Upper lobe of left lung (tissue), 6 donors: ENCODE measurements at regions not wholly inside any gene's neighbourhood (a gene's known extent, or its start where the extent isn't known, plus 50 kb on each side); places are given as distances from the start of the nearest gene placed in this dataset.

ENCODE experiments used
- ATAC-seq, 2 donors: fragments of 200-7000 bp; cut with Tn5 transposase; one replicate each; pipeline ENCODE4 v1.9.1; 2022; ENCODE audit warnings: mild to moderate bottlenecking in 2 of 2, moderate library complexity in 2 of 2; ENCODE audit not compliant: low FRiP score in 2 of 2
- DNase-seq, 2 donors: peaks; one replicate each; pipeline ENCODE4 v3.0.0-alpha.2; 2019 to 2020
- H3K27ac ChIP-seq, 4 donors: fragments of 200-600 bp; sonication (generic); one replicate each; pipeline ENCODE4 v1.5.1; 2016 to 2019
- H3K27me3 ChIP-seq, 4 donors: fragments of 200-600 bp; sonication (generic); one replicate each; pipeline ENCODE4 v1.5.1; 2017 to 2019
- H3K36me3 ChIP-seq, 4 donors: fragments of 200-600 bp; sonication (generic); one replicate each; pipeline ENCODE4 v1.5.1; 2016 to 2019
- H3K4me1 ChIP-seq, 4 donors: fragments of 200-600 bp; sonication (generic); one replicate each; pipeline ENCODE4 v1.5.1; 2018 to 2019
- H3K4me3 ChIP-seq, 4 donors: fragments of 200-600 bp; sonication (generic); one replicate each; pipeline ENCODE4 v1.5.1; 2017 to 2019; ENCODE audit warnings: mild to moderate bottlenecking in 2 of 4, moderate library complexity in 1 of 4
- H3K9me3 ChIP-seq, 4 donors: fragments of 200-600 bp; sonication (generic); one replicate each; pipeline ENCODE4 v1.5.1; 2018 to 2019
- EP300 ChIP-seq, 4 donors: sonication (generic); formaldehyde crosslinking; IDR thresholded peaks; one replicate each; pipeline ENCODE4 v1.5.1; 2017; ENCODE audit warnings: antibody characterized with exemption in 4 of 4, control low read depth in 2 of 4
- POLR2A ChIP-seq, 4 donors: fragments of 450-650 bp; IDR thresholded peaks; one replicate each; pipeline ENCODE4 v1.5.1; 2016 to 2017; ENCODE audit warnings: antibody characterized with exemption in 4 of 4, mild to moderate bottlenecking in 2 of 4
- POLR2AphosphoS5 ChIP-seq, 2 donors: sonication (generic); formaldehyde crosslinking; IDR thresholded peaks; one replicate each; pipeline ENCODE4 v1.5.1; 2017; ENCODE audit warnings: antibody characterized with exemption in 2 of 2
- WGBS, 2 donors: methylation state at CpG; one replicate each; pipeline ENCODE4 v1.1.5; 2017 to 2018; 5-methylcytosine and 5-hydroxymethylcytosine counted together
- TF ChIP-seq, protein P1 (sequence below), 6 experiments: fragments of 450-650 bp in 4 of 6; fragments of 200-600 bp in 2 of 6; sonication (generic) in 2 of 6; IDR thresholded peaks; one replicate each; pipeline ENCODE4 v1.5.1; 2016 to 2019; ENCODE audit warnings: antibody characterized with exemption in 6 of 6
- donor health status: DM: no; HTN: no; CAD: no; lungs with moderate emphysema.
- donor health status: DM: no; HTN: yes; CAD: no; lungs with severe emphysema.

DNA sequence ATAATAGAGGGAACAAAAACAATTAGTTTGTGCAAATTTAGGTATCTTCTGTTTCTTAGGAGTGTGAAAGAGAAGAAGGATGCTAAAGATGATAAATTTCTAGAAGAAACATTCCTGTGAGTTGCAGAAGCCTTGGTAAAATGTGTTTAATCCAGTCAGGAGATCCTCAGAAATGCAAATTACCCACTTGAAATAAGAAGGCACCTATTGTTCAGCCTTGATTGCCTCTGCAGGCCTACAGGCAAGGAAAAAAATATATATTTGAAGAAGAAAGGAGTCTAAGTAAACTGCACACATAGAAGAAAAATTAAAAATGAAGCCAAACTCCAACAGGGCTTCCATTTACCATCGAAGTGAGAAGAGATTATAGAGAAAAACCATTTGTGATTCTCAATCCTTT lies 51.0 kb upstream of the LHX8 start:
- 22 to 35% methylated on average over 1 of the region's 1 CpG for WGBS, 2 donors
- no peak overlapping the region for H3K27ac ChIP-seq
- H3K9me3 ChIP-seq, result no peaks in the 10 kb centered on the region
- H3K36me3 ChIP-seq, result no peaks in the 10 kb centered on the region
- no peak for ATAC-seq
- DNase-seq, result no peak
- H3K4me3 ChIP-seq, result no peak overlapping the region
- TF ChIP-seq, protein P1, sequence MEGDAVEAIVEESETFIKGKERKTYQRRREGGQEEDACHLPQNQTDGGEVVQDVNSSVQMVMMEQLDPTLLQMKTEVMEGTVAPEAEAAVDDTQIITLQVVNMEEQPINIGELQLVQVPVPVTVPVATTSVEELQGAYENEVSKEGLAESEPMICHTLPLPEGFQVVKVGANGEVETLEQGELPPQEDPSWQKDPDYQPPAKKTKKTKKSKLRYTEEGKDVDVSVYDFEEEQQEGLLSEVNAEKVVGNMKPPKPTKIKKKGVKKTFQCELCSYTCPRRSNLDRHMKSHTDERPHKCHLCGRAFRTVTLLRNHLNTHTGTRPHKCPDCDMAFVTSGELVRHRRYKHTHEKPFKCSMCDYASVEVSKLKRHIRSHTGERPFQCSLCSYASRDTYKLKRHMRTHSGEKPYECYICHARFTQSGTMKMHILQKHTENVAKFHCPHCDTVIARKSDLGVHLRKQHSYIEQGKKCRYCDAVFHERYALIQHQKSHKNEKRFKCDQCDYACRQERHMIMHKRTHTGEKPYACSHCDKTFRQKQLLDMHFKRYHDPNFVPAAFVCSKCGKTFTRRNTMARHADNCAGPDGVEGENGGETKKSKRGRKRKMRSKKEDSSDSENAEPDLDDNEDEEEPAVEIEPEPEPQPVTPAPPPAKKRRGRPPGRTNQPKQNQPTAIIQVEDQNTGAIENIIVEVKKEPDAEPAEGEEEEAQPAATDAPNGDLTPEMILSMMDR (IDR thresholded peaks at IDR 0.05), result no peak
- TF ChIP-seq POLR2A (IDR thresholded peaks at IDR 0.05) (no peak), EP300 (IDR thresholded peaks at IDR 0.05) (no peak), POLR2AphosphoS5 (IDR thresholded peaks at IDR 0.05) (no peak)
- no peaks in the 10 kb centered on the region for H3K4me1 ChIP-seq
- H3K27me3 ChIP-seq, result no peaks in the 10 kb centered on the region

DNA sequence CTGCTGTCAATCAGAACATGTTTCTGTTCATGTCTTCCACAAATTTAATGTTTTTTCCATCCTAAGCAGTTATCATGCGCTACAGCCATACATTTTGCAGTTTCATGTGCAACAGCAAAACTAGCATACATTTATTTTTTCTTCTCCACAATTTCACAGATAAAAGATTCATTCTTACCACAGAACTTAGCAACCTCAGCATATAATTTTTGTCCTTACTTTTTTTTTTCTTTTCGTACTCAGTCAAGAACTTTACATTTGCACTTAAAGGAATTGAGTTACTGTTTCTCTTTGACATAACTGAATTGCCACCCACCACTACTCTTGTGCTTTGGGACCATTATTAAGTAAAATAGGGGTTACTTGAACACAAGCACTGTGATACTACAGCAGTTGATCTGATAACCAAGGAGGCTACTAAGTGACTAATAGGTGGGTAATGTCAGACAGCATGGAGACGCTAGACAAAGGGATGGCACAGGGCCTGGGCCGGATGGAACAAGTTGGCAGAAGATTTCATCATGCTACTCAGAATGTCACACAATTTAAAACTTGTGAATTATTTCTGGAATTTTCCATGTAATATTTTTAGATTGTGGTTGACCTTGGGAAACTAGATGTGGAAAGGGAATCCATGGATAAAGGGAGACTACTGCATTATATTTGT lies 50.2 kb upstream of the LHX8 start:
- ATAC-seq, result no peak
- H3K9me3 ChIP-seq, result no peaks in the 10 kb centered on the region
- no peak for DNase-seq
- no peak overlapping the region for H3K4me3 ChIP-seq
- H3K36me3 ChIP-seq, result no peaks in the 10 kb centered on the region
- H3K27me3 ChIP-seq, result no peaks in the 10 kb centered on the region
- H3K27ac ChIP-seq, result no peak overlapping the region
- TF ChIP-seq POLR2A (IDR thresholded peaks at IDR 0.05) (no peak), POLR2AphosphoS5 (IDR thresholded peaks at IDR 0.05) (no peak), EP300 (IDR thresholded peaks at IDR 0.05) (no peak)
- TF ChIP-seq, protein P1 (IDR thresholded peaks at IDR 0.05), result no peak
- no peaks in the 10 kb centered on the region for H3K4me1 ChIP-seq
- 66 to 84% methylated on average over 4 of the region's 4 CpGs for WGBS, 2 donors
